ENCODE measurements at regions not wholly inside any gene's neighbourhood (a gene's known extent, or its start where the extent isn't known, plus 50 kb on each side); places are given as distances from the start of the nearest gene placed in this dataset.

DNA sequence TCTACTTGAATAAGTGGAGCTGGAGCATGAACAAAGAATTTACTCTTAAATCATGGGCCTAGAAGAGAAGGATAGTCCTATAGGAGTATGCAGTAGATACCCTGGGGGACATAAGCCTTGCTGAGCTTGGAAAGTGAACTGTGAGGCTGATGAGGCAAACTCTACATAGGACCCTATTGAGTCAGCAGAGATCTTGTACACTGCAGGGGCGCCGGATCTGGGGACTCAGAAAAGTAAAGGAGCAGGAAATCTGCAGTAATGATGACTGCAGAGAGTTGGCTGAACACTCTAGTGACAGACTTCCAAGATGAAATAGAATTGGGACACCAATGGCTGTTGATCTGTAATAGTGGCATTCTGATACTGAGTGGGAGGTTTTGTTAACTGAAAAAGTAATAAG is 543.7 kb downstream of the XIRP2 start:
- TF ChIP-seq, protein P1, sequence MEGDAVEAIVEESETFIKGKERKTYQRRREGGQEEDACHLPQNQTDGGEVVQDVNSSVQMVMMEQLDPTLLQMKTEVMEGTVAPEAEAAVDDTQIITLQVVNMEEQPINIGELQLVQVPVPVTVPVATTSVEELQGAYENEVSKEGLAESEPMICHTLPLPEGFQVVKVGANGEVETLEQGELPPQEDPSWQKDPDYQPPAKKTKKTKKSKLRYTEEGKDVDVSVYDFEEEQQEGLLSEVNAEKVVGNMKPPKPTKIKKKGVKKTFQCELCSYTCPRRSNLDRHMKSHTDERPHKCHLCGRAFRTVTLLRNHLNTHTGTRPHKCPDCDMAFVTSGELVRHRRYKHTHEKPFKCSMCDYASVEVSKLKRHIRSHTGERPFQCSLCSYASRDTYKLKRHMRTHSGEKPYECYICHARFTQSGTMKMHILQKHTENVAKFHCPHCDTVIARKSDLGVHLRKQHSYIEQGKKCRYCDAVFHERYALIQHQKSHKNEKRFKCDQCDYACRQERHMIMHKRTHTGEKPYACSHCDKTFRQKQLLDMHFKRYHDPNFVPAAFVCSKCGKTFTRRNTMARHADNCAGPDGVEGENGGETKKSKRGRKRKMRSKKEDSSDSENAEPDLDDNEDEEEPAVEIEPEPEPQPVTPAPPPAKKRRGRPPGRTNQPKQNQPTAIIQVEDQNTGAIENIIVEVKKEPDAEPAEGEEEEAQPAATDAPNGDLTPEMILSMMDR (optimal IDR thresholded peaks at IDR 0.05 in 1 of 3, IDR thresholded peaks at IDR 0.05 in 1 of 3, conservative IDR thresholded peaks at IDR 0.05 in 1 of 3; ENCODE audit: extremely low read depth in 1 of 3, insufficient read depth in 2 of 3, low read length in 3 of 3): no peak
- TF ChIP-seq EZH2 (IDR thresholded peaks at IDR 0.05; ENCODE audit: low read length): no peak

Measured in keratinocyte (primary cell).